Loucy (cell line): ENCODE measurements at regions not wholly inside any gene's neighbourhood (a gene's known extent, or its start where the extent isn't known, plus 50 kb on each side); places are given as distances from the start of the nearest gene placed in this dataset.

Experiments used
- EZH2phosphoT487 ChIP-seq: fragments of 200-600 bp; IDR thresholded peaks from 2 replicates; pipeline ENCODE4 v1.6.1; 2018; ENCODE audit warnings: antibody characterized with exemption, mild to moderate bottlenecking, moderate library complexity, borderline replicate concordance
- TF ChIP-seq, protein P1 (sequence below): fragments of 200-600 bp; sonication (generic); conservative IDR thresholded peaks from 2 replicates; pipeline ENCODE4 v1.5.1; 2014; ENCODE audit warnings: mild to moderate bottlenecking, antibody characterized with exemption, low read length

DNA sequence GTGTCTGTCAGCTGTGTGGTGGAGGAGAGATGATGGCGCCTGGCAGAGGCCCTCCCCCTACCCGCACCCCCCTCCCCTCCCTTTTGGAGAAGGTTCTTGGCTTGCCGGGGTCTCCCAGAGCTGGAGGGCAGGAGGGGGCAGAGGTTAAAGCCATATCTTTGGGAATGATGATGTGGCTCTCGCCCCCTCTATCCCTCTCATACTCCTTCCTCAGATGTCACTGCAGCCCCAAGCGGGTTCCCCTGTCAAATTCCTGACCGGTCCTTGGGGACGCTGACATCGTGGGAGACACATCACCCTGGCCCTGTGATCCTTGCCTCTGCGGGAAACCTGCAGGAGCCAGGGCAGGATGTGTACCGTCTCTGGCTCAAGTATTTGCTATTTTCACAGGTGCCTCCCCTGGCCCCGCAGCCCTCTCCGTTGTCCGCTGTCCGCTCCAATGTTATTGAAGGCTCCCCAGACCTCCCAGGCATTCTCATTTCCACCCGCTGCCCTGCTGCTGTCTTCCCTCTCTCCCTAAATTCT is 109.5 kb downstream of the FOXD1 start:
- TF ChIP-seq, protein P1, sequence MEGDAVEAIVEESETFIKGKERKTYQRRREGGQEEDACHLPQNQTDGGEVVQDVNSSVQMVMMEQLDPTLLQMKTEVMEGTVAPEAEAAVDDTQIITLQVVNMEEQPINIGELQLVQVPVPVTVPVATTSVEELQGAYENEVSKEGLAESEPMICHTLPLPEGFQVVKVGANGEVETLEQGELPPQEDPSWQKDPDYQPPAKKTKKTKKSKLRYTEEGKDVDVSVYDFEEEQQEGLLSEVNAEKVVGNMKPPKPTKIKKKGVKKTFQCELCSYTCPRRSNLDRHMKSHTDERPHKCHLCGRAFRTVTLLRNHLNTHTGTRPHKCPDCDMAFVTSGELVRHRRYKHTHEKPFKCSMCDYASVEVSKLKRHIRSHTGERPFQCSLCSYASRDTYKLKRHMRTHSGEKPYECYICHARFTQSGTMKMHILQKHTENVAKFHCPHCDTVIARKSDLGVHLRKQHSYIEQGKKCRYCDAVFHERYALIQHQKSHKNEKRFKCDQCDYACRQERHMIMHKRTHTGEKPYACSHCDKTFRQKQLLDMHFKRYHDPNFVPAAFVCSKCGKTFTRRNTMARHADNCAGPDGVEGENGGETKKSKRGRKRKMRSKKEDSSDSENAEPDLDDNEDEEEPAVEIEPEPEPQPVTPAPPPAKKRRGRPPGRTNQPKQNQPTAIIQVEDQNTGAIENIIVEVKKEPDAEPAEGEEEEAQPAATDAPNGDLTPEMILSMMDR = no peak
- no peak for TF ChIP-seq EZH2phosphoT487
